Kidney epithelial cell (primary cell): ENCODE measurements at regions not wholly inside any gene's neighbourhood (a gene's known extent, or its start where the extent isn't known, plus 50 kb on each side); places are given as distances from the start of the nearest gene placed in this dataset.
"Not testable (repeated sequence)": the region's sequence is repeated elsewhere in the genome, so short reads cannot be mapped to it uniquely, and the experiment has no call there.

Source experiments
- DNase-seq: peaks from one replicate; pipeline ENCODE4 v3.0.0-alpha.2; 2010; ENCODE audit warnings: low read depth
- H3K27me3 ChIP-seq: 2 replicates; pipeline ENCODE4 v1.6.0; 2011; ENCODE audit warnings: low read length; ENCODE audit not compliant: control insufficient read depth, insufficient read depth
- H3K36me3 ChIP-seq: 2 replicates; pipeline ENCODE4 v1.5.1; 2011; ENCODE audit warnings: low read length; ENCODE audit not compliant: control insufficient read depth, insufficient read depth
- H3K4me3 ChIP-seq: 2 replicates; pipeline ENCODE4 v1.5.1; 2011; ENCODE audit warnings: low read depth, mild to moderate bottlenecking, control low read depth, low read length
- CTCF ChIP-seq: IDR thresholded peaks from 2 replicates; pipeline ENCODE4 v1.5.1; 2011; ENCODE audit warnings: mild to moderate bottlenecking, moderate library complexity, low read length, control low read depth, inconsistent platforms; ENCODE audit not compliant: insufficient read depth, poor library complexity, severe bottlenecking

- no peak for TF ChIP-seq CTCF
- DNase-seq, result no peak
- Histone ChIP-seq H3K4me3 (no peak overlapping the region), H3K27me3 (no peaks in the 10 kb centered on the region), H3K36me3 (no peaks in the 10 kb centered on the region)
These were observed 57.8 kb downstream of the TRIL start for GRCh38 chr7:28900311-28900710.

- no peak for DNase-seq
- Histone ChIP-seq H3K4me3 (no peak overlapping the region), H3K27me3 (no peaks in the 10 kb centered on the region), H3K36me3 (no peaks in the 10 kb centered on the region)
- no peak for TF ChIP-seq CTCF
These were observed 64.2 kb downstream of the TRIL start for GRCh38 chr7:28893888-28894287.

GRCh38 chr7:28891876-28892234, 66.3 kb downstream of the TRIL start:
- not testable (repeated sequence) for DNase-seq, H3K27me3 ChIP-seq, H3K36me3 ChIP-seq, H3K4me3 ChIP-seq

- DNase-seq, result no peak
- H3K27me3 ChIP-seq, result no peaks in the 10 kb centered on the region
- no peaks in the 10 kb centered on the region for H3K36me3 ChIP-seq
- TF ChIP-seq CTCF, result no peak
- no peak overlapping the region for H3K4me3 ChIP-seq
These were observed 66.8 kb downstream of the TRIL start for GRCh38 chr7:28891192-28891875.

- no peak for TF ChIP-seq CTCF
- Histone ChIP-seq H3K27me3 (no peaks in the 10 kb centered on the region), H3K4me3 (no peak overlapping the region), H3K36me3 (no peaks in the 10 kb centered on the region)
- DNase-seq, result no peak
These were observed 68.0 kb downstream of the TRIL start for GRCh38 chr7:28890137-28890536.

GRCh38 chr7:28889290-28889689, 68.8 kb downstream of the TRIL start:
- no peak for TF ChIP-seq CTCF
- no peak for DNase-seq
- Histone ChIP-seq H3K4me3 (no peak overlapping the region), H3K27me3 (no peaks in the 10 kb centered on the region), H3K36me3 (no peaks in the 10 kb centered on the region)

- TF ChIP-seq CTCF, result no peak
- DNase-seq, result no peak
- Histone ChIP-seq H3K36me3 (no peaks in the 10 kb centered on the region), H3K27me3 (no peaks in the 10 kb centered on the region), H3K4me3 (no peak overlapping the region)
These were observed 72.4 kb downstream of the TRIL start for GRCh38 chr7:28885771-28886170.
